Fibroblast of lung (primary cell): ENCODE measurements at regions not wholly inside any gene's neighbourhood (a gene's known extent, or its start where the extent isn't known, plus 50 kb on each side); places are given as distances from the start of the nearest gene placed in this dataset.

Experiments
- CTCF ChIP-seq, 2 donors: IDR thresholded peaks in 1 of 2; conservative IDR thresholded peaks in 1 of 2; 1 replicate in 1 of 2; 2 replicates in 1 of 2; pipeline ENCODE4 v1.5.1; 2011 to 2012; ENCODE audit warnings: low read length in 2 of 2, control low read depth in 1 of 2, inconsistent platforms in 1 of 2, low read depth in 1 of 2, mild to moderate bottlenecking in 1 of 2
- EZH2 ChIP-seq: IDR thresholded peaks from 2 replicates; pipeline ENCODE4 v1.5.1; 2012; ENCODE audit warnings: low read length, control low read depth, mild to moderate bottlenecking; ENCODE audit errors: missing control alignments

GRCh38 chr2:16478434-16479210 is 187.0 kb downstream of the CYRIA start:
- TF ChIP-seq CTCF (conservative IDR thresholded peaks at IDR 0.05 in 1 of 2, IDR thresholded peaks at IDR 0.05 in 1 of 2; ENCODE audit: low read depth in 1 of 2, low read length in 2 of 2) (no peak), EZH2 (no peak)
